ENCODE measurements at regions not wholly inside any gene's neighbourhood (a gene's known extent, or its start where the extent isn't known, plus 50 kb on each side); places are given as distances from the start of the nearest gene placed in this dataset.

- Histone ChIP-seq H3K79me2 (no peaks in the 10 kb centered on the region), H3K9me2 (replicated peaks; ENCODE audit: insufficient read depth) (no peaks in the 10 kb centered on the region), H3K9me3 (ENCODE audit: low read depth) (no peaks in the 10 kb centered on the region), H3K27me3 (peaks cover 8% of the 10 kb centered on the region), H3K4me2 (peak overlapping the region; percentile 67), H3K4me1 (ENCODE audit: insufficient read depth) (peaks cover 24% of the 10 kb centered on the region), H3K36me3 (replicated peaks; ENCODE audit: insufficient read depth, low read depth) (no peaks in the 10 kb centered on the region), H2AFZ (no peak overlapping the region), H4K20me1 (ENCODE audit: insufficient read depth, poor library complexity, severe bottlenecking) (no peaks in the 10 kb centered on the region), H3K4me3 (no peak overlapping the region), H3K27ac (no peak overlapping the region)
- no peak for DNase-seq (ENCODE audit: low spot score)
- 29% methylated on average over 16 of the region's 16 CpGs for WGBS (ENCODE audit: low lambda C conversion rate, missing lambda C conversion rate)
- TF ChIP-seq EZH2phosphoT487 (IDR thresholded peaks at IDR 0.05; ENCODE audit: low read depth, severe bottlenecking, unreplicated experiment), result no peak
- TF ChIP-seq EZH2 (IDR thresholded peaks at IDR 0.05; ENCODE audit: borderline replicate concordance), result no peak
- TF ChIP-seq CTCF (IDR thresholded peaks at IDR 0.05; ENCODE audit: poor library complexity), result no peak
These were observed 57.6 kb upstream of the FZD10 start for GRCh38 chr12:130104571-130105106.

- 88% methylated on average over 16 of the region's 16 CpGs for WGBS (ENCODE audit: low lambda C conversion rate, missing lambda C conversion rate)
- no peak for TF ChIP-seq CTCF (IDR thresholded peaks at IDR 0.05; ENCODE audit: poor library complexity)
- Histone ChIP-seq H3K4me2 (no peak overlapping the region), H4K20me1 (ENCODE audit: insufficient read depth, poor library complexity, severe bottlenecking) (no peaks in the 10 kb centered on the region), H3K4me3 (no peak overlapping the region), H3K9me2 (replicated peaks; ENCODE audit: insufficient read depth) (no peaks in the 10 kb centered on the region), H2AFZ (no peak overlapping the region), H3K79me2 (no peaks in the 10 kb centered on the region), H3K27ac (no peak overlapping the region), H3K27me3 (peaks cover 5% of the 10 kb centered on the region), H3K9me3 (ENCODE audit: low read depth) (no peaks in the 10 kb centered on the region), H3K36me3 (replicated peaks; ENCODE audit: insufficient read depth, low read depth) (no peaks in the 10 kb centered on the region), H3K4me1 (ENCODE audit: insufficient read depth) (peaks cover 7% of the 10 kb centered on the region)
- no peak for DNase-seq (ENCODE audit: low spot score)
These were observed 53.0 kb upstream of the FZD10 start for GRCh38 chr12:130109062-130109945.

- no peaks in the 10 kb centered on the region for H3K27me3 ChIP-seq
- H3K4me1 ChIP-seq (ENCODE audit: insufficient read depth), result no peaks in the 10 kb centered on the region
- WGBS (ENCODE audit: low lambda C conversion rate, missing lambda C conversion rate), result 41% methylated on average over 8 of the region's 8 CpGs
- TF ChIP-seq EZH2 (IDR thresholded peaks at IDR 0.05; ENCODE audit: borderline replicate concordance), result no peak
- TF ChIP-seq EZH2phosphoT487 (IDR thresholded peaks at IDR 0.05; ENCODE audit: low read depth, severe bottlenecking, unreplicated experiment), result no peak
- no peak for TF ChIP-seq CTCF (IDR thresholded peaks at IDR 0.05; ENCODE audit: poor library complexity)
- no peaks in the 10 kb centered on the region for H4K20me1 ChIP-seq (ENCODE audit: insufficient read depth, poor library complexity, severe bottlenecking)
- H3K9me3 ChIP-seq (ENCODE audit: low read depth), result no peaks in the 10 kb centered on the region
- H3K4me3 ChIP-seq, result no peak overlapping the region
- no peak for DNase-seq (ENCODE audit: low spot score)
- H3K27ac ChIP-seq, result no peak overlapping the region
- H3K4me2 ChIP-seq, result no peak overlapping the region
- no peak overlapping the region for H2AFZ ChIP-seq
- H3K79me2 ChIP-seq, result no peaks in the 10 kb centered on the region
- H3K9me2 ChIP-seq (replicated peaks; ENCODE audit: insufficient read depth), result no peaks in the 10 kb centered on the region
- no peaks in the 10 kb centered on the region for H3K36me3 ChIP-seq (replicated peaks; ENCODE audit: insufficient read depth, low read depth)
These were observed 51.4 kb upstream of the FZD10 start for GRCh38 chr12:130110914-130111313.

Data from hepatocyte (in vitro differentiated cells).